H9 (cell line): ENCODE measurements at regions not wholly inside any gene's neighbourhood (a gene's known extent, or its start where the extent isn't known, plus 50 kb on each side); places are given as distances from the start of the nearest gene placed in this dataset.

ENCODE experiments used
- DNase-seq: peaks from one replicate; pipeline ENCODE4 v3.0.0-alpha.2; 2017
- H2AFZ ChIP-seq: one replicate; pipeline ENCODE4 v1.6.1; 2013; ENCODE audit warnings: mild to moderate bottlenecking, low read length, control low read depth, moderate library complexity
- H2AK5ac ChIP-seq: 2 replicates; pipeline ENCODE4 v1.6.1; 2013; ENCODE audit warnings: low read length, control low read depth, mixed read lengths; ENCODE audit not compliant: insufficient read length
- H2BK120ac ChIP-seq: one replicate; pipeline ENCODE4 v1.6.1; 2013; ENCODE audit warnings: low read depth, mild to moderate bottlenecking, low read length, control low read depth, inconsistent platforms; ENCODE audit not compliant: poor library complexity, severe bottlenecking
- H2BK12ac ChIP-seq: 2 replicates; pipeline ENCODE4 v1.6.1; 2013; ENCODE audit warnings: low read length, control low read depth, mixed read lengths, low read depth; ENCODE audit not compliant: insufficient read length
- H2BK15ac ChIP-seq: 2 replicates; pipeline ENCODE4 v1.6.1; 2013; ENCODE audit warnings: low read depth, low read length, control low read depth
- H2BK20ac ChIP-seq: one replicate; pipeline ENCODE4 v1.6.1; 2013; ENCODE audit warnings: low read depth, mild to moderate bottlenecking, low read length, control low read depth, inconsistent platforms; ENCODE audit not compliant: poor library complexity, severe bottlenecking
- H2BK5ac ChIP-seq: 2 replicates; pipeline ENCODE4 v1.6.1; 2013; ENCODE audit warnings: low read length, control low read depth, mixed read lengths; ENCODE audit not compliant: insufficient read length
- H3K14ac ChIP-seq: 2 replicates; pipeline ENCODE4 v1.6.1; 2013; ENCODE audit warnings: low read length, control low read depth; ENCODE audit not compliant: insufficient read depth
- H3K18ac ChIP-seq: 2 replicates; pipeline ENCODE4 v1.6.1; 2013; ENCODE audit warnings: low read depth, mild to moderate bottlenecking, mixed read lengths, low read length, control low read depth; ENCODE audit not compliant: insufficient read length
- H3K23ac ChIP-seq: 2 replicates; pipeline ENCODE4 v1.6.1; 2013; ENCODE audit warnings: low read length, control low read depth, mixed read lengths, low read depth; ENCODE audit not compliant: insufficient read length
- H3K23me2 ChIP-seq: 2 replicates; pipeline ENCODE4 v1.6.1; 2013; ENCODE audit warnings: low read depth, mild to moderate bottlenecking, mixed read lengths, low read length, control low read depth; ENCODE audit not compliant: insufficient read length, poor library complexity, severe bottlenecking
- H3K27ac ChIP-seq: 2 replicates; pipeline ENCODE4 v1.5.1; 2013; ENCODE audit warnings: low read length, control low read depth, mixed read lengths, low read depth; ENCODE audit not compliant: insufficient read length
- H3K27me3 ChIP-seq: 2 replicates; pipeline ENCODE4 v1.6.1; 2013; ENCODE audit warnings: low read length, control low read depth, inconsistent platforms; ENCODE audit not compliant: insufficient read depth
- H3K4ac ChIP-seq: 2 replicates; pipeline ENCODE4 v1.6.1; 2013; ENCODE audit warnings: low read depth, mild to moderate bottlenecking, control low read depth, inconsistent platforms, low read length, moderate library complexity
- H3K4me1 ChIP-seq: 2 replicates; pipeline ENCODE4 v1.6.1; 2013; ENCODE audit warnings: low read length, control low read depth, inconsistent platforms; ENCODE audit not compliant: insufficient read depth
- H3K4me2 ChIP-seq: 2 replicates; pipeline ENCODE4 v1.6.1; 2013; ENCODE audit warnings: low read length, control low read depth, mixed read lengths; ENCODE audit not compliant: insufficient read length, insufficient read depth
- H3K56ac ChIP-seq: 2 replicates; pipeline ENCODE4 v1.6.1; 2013; ENCODE audit warnings: low read depth, mild to moderate bottlenecking, mixed read lengths, low read length, control low read depth; ENCODE audit not compliant: insufficient read length
- H3K79me1 ChIP-seq: 2 replicates; pipeline ENCODE4 v1.6.1; 2013; ENCODE audit warnings: low read depth, mild to moderate bottlenecking, moderate library complexity, low read length, control low read depth, inconsistent platforms; ENCODE audit not compliant: insufficient read depth, poor library complexity, severe bottlenecking
- H3K79me2 ChIP-seq: 2 replicates; pipeline ENCODE4 v1.6.1; 2013; ENCODE audit warnings: low read length, control low read depth, inconsistent platforms; ENCODE audit not compliant: insufficient read depth
- H3K9ac ChIP-seq: 2 replicates; pipeline ENCODE4 v1.6.1; 2013; ENCODE audit warnings: low read length, control low read depth, mixed read lengths; ENCODE audit not compliant: insufficient read length; ENCODE audit errors: extremely low read depth
- H3K9me3 ChIP-seq: one replicate; pipeline ENCODE4 v1.6.1; 2013; ENCODE audit warnings: low read depth, low read length, inconsistent platforms; ENCODE audit not compliant: control insufficient read depth
- H3T11ph ChIP-seq: one replicate; pipeline ENCODE4 v1.6.1; 2013; ENCODE audit warnings: mild to moderate bottlenecking, low read length, control low read depth, inconsistent platforms
- H4K20me1 ChIP-seq: one replicate; pipeline ENCODE4 v1.6.1; 2013; ENCODE audit not compliant: control insufficient read depth, insufficient read length, insufficient read depth
- H4K5ac ChIP-seq: 2 replicates; pipeline ENCODE4 v1.6.1; 2013; ENCODE audit warnings: low read depth, mild to moderate bottlenecking, mixed read lengths, low read length, control low read depth; ENCODE audit not compliant: insufficient read length
- H4K8ac ChIP-seq: replicated peaks from 2 replicates; pipeline ENCODE4 v1.6.1; 2013; ENCODE audit warnings: low read length, control low read depth, mixed read lengths, low read depth; ENCODE audit not compliant: insufficient read length
- H4K91ac ChIP-seq: 2 replicates; pipeline ENCODE4 v1.6.1; 2013; ENCODE audit warnings: low read depth, mild to moderate bottlenecking, moderate library complexity, mixed read lengths, low read length, control low read depth; ENCODE audit not compliant: insufficient read length
- H3K27ac Mint-ChIP-seq, 3 experiments: 2 replicates in 2 of 3; 3 replicates in 1 of 3; pipeline ENCODE4 v1.8.0; 2020 to 2021; ENCODE audit warnings: mixed read lengths in 3 of 3, mild to moderate bottlenecking in 1 of 3, moderate library complexity in 1 of 3
- H3K27me3 Mint-ChIP-seq: 2 replicates; pipeline ENCODE4 v1.8.0; 2021; ENCODE audit warnings: low read depth, mild to moderate bottlenecking, moderate library complexity, mixed read lengths
- H3K36me3 Mint-ChIP-seq, 3 experiments: 2 replicates in 2 of 3; 3 replicates in 1 of 3; pipeline ENCODE4 v1.8.0; 2020 to 2021; ENCODE audit warnings: low read depth in 3 of 3, mixed read lengths in 3 of 3; ENCODE audit not compliant: insufficient read depth in 1 of 3
- H3K4me1 Mint-ChIP-seq, 2 experiments: 2 replicates each; pipeline ENCODE4 v1.8.0; 2020; ENCODE audit warnings: mixed read lengths in 2 of 2
- H3K4me3 Mint-ChIP-seq, 2 experiments: 2 replicates in 1 of 2; 3 replicates in 1 of 2; pipeline ENCODE4 v1.8.0; 2020 to 2021; ENCODE audit warnings: mild to moderate bottlenecking in 2 of 2, mixed read lengths in 2 of 2, moderate library complexity in 1 of 2
- H3K9me3 Mint-ChIP-seq, 2 experiments: 2 replicates in 1 of 2; 3 replicates in 1 of 2; pipeline ENCODE4 v1.8.0; 2020; ENCODE audit warnings: mild to moderate bottlenecking in 2 of 2, mixed read lengths in 2 of 2, moderate library complexity in 1 of 2
- CTCF ChIP-seq: fragments of 200-600 bp; sonication (generic); conservative IDR thresholded peaks from 3 replicates; pipeline ENCODE4 v1.8.0; 2021; ENCODE audit warnings: antibody characterized with exemption, mild to moderate bottlenecking
- WGBS: extraction: QIAGEN DNeasy Blood & Tissue Kit; methylation state at CpG from one replicate; pipeline ENCODE4 v1.1.7; 2013; ENCODE audit warnings: missing lambda C conversion rate, low lambda C conversion rate, mixed read lengths; ENCODE audit not compliant: insufficient read length; ENCODE audit errors: extremely low coverage; 5-methylcytosine and 5-hydroxymethylcytosine counted together

DNA sequence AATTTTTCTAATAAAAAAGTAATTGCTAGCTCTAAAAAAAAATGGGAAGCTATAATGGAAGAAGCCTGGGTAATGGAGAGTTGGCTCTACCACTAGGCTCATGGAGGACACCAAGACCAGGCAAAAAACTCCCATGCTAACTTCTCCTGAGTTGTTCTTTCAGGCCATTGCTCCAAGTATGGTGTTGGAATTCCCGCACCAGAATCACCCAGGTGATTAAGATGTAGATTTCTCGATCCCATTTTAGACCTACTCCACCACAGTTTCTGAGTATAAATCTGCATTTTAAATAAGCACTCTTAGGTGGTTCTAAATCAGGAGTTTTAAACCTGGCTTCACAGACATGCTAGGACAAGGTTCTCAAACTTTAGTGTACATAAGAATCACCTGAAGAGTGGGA is 221.0 kb downstream of the EMP1 start:
- H3K23ac ChIP-seq, result no peak overlapping the region
- H2AFZ ChIP-seq, result no peak overlapping the region
- no peaks in the 10 kb centered on the region for H3K9me3 ChIP-seq
- no peak overlapping the region for H3K4ac ChIP-seq
- Mint-ChIP-seq H3K4me1 (no peaks in the 10 kb centered on the region), H3K9me3 (no peaks in the 10 kb centered on the region), H3K36me3 (no peaks in the 10 kb centered on the region), H3K27ac (no peak overlapping the region), H3K27me3 (peaks cover 2% of the 10 kb centered on the region; the same call in 1 of the 2 replicates), H3K4me3 (no peak overlapping the region)
- no peak overlapping the region for H3T11ph ChIP-seq
- no peaks in the 10 kb centered on the region for H4K20me1 ChIP-seq
- no peak overlapping the region for H2BK5ac ChIP-seq
- H4K91ac ChIP-seq, result no peak overlapping the region
- H4K8ac ChIP-seq, result no peak overlapping the region
- no peak overlapping the region for H3K9ac ChIP-seq
- H2AK5ac ChIP-seq, result no peak overlapping the region
- H3K27me3 ChIP-seq, result no peaks in the 10 kb centered on the region
- H3K56ac ChIP-seq, result no peak overlapping the region
- DNase-seq, result no peak
- no peak overlapping the region for H2BK12ac ChIP-seq
- no peak overlapping the region for H3K27ac ChIP-seq
- no peak overlapping the region for H3K14ac ChIP-seq
- WGBS, result no CpG with 5 or more reads among the region's 2 CpGs
- no peak overlapping the region for H4K5ac ChIP-seq
- no peaks in the 10 kb centered on the region for H3K79me2 ChIP-seq
- no peak overlapping the region for H2BK15ac ChIP-seq
- no peak overlapping the region for H2BK120ac ChIP-seq
- H3K79me1 ChIP-seq, result no peaks in the 10 kb centered on the region
- H3K4me1 ChIP-seq, result no peaks in the 10 kb centered on the region
- no peak for TF ChIP-seq CTCF
- H3K4me2 ChIP-seq, result no peak overlapping the region
- no peak overlapping the region for H2BK20ac ChIP-seq
- no peak overlapping the region for H3K18ac ChIP-seq
- H3K23me2 ChIP-seq, result no peaks in the 10 kb centered on the region
